Endothelial cell (in vitro differentiated cells): ENCODE measurements at regions not wholly inside any gene's neighbourhood (a gene's known extent, or its start where the extent isn't known, plus 50 kb on each side); places are given as distances from the start of the nearest gene placed in this dataset.

Experiments used
- DNase-seq: peaks from one replicate; pipeline ENCODE4 v3.0.0; 2021; ENCODE audit warnings: low spot score
- H3K27ac Mint-ChIP-seq: one replicate; pipeline ENCODE4 v1.8.0; 2021; ENCODE audit warnings: mixed read lengths, inconsistent platforms; ENCODE audit not compliant: unreplicated experiment
- H3K27me3 Mint-ChIP-seq: one replicate; pipeline ENCODE4 v1.8.0; 2021; ENCODE audit warnings: mild to moderate bottlenecking, moderate library complexity, mixed read lengths, inconsistent platforms; ENCODE audit not compliant: unreplicated experiment
- H3K36me3 Mint-ChIP-seq: one replicate; pipeline ENCODE4 v1.8.0; 2021; ENCODE audit warnings: mild to moderate bottlenecking, low read depth, mixed read lengths, inconsistent platforms; ENCODE audit not compliant: unreplicated experiment
- H3K4me1 Mint-ChIP-seq: one replicate; pipeline ENCODE4 v1.8.0; 2021; ENCODE audit warnings: mild to moderate bottlenecking, mixed read lengths, inconsistent platforms; ENCODE audit not compliant: unreplicated experiment
- H3K4me3 Mint-ChIP-seq: one replicate; pipeline ENCODE4 v1.8.0; 2021; ENCODE audit warnings: mild to moderate bottlenecking, mixed read lengths, inconsistent platforms; ENCODE audit not compliant: unreplicated experiment
- H3K9me3 Mint-ChIP-seq: one replicate; pipeline ENCODE4 v1.8.0; 2021; ENCODE audit warnings: mixed read lengths, inconsistent platforms; ENCODE audit not compliant: unreplicated experiment
- CTCF ChIP-seq: fragments of 200-600 bp; sonication (generic); IDR thresholded peaks from one replicate; pipeline ENCODE4 v1.5.0; 2021; ENCODE audit warnings: antibody characterized with exemption; ENCODE audit not compliant: unreplicated experiment

DNA sequence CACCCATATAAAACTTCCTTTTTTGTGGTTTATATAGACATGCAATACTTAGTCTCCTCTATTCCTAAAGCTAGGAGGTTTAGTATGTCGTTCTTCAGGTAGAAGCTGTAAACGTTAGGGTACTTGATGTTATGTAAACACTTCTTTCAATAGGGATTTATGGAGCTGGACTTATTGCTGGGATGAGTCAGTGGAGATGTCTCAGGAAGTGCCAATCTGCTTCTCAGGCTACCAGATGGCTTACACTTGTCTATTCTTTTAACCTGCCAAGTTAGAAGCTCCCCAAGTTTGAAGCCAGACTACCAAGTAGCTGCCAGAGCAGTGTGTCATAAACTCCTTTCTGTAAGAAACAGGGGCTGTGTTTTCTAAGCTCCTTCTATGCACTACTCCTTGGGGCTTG lies 756.5 kb upstream of the LRRTM1 start:
- H3K4me3 Mint-ChIP-seq = no peak overlapping the region
- H3K36me3 Mint-ChIP-seq = no peaks in the 10 kb centered on the region
- H3K27ac Mint-ChIP-seq = no peak overlapping the region
- H3K4me1 Mint-ChIP-seq = peaks cover 2% of the 10 kb centered on the region
- peaks cover 1% of the 10 kb centered on the region for H3K27me3 Mint-ChIP-seq
- no peak for DNase-seq
- TF ChIP-seq CTCF = no peak
- no peaks in the 10 kb centered on the region for H3K9me3 Mint-ChIP-seq

- DNase-seq = no peak
- Mint-ChIP-seq H3K27ac (no peak overlapping the region), H3K36me3 (no peaks in the 10 kb centered on the region), H3K4me3 (no peak overlapping the region), H3K27me3 (peaks cover 1% of the 10 kb centered on the region), H3K9me3 (no peaks in the 10 kb centered on the region), H3K4me1 (no peaks in the 10 kb centered on the region)
- TF ChIP-seq CTCF = no peak
Observed at GRCh38 chr2:81050580-81051095, 746.1 kb upstream of the LRRTM1 start.

- no peak overlapping the region for H3K4me3 Mint-ChIP-seq
- DNase-seq = no peak
- H3K27me3 Mint-ChIP-seq = no peaks in the 10 kb centered on the region
- H3K27ac Mint-ChIP-seq = no peak overlapping the region
- no peaks in the 10 kb centered on the region for H3K36me3 Mint-ChIP-seq
- no peak for TF ChIP-seq CTCF
- no peaks in the 10 kb centered on the region for H3K9me3 Mint-ChIP-seq
- no peaks in the 10 kb centered on the region for H3K4me1 Mint-ChIP-seq
Observed at GRCh38 chr2:81043681-81044080, 739.1 kb upstream of the LRRTM1 start.

GRCh38 chr2:81007104-81007503 lies 702.6 kb upstream of the LRRTM1 start:
- Mint-ChIP-seq H3K27me3 (no peaks in the 10 kb centered on the region), H3K4me3 (no peak overlapping the region), H3K9me3 (no peaks in the 10 kb centered on the region), H3K27ac (no peak overlapping the region), H3K4me1 (no peaks in the 10 kb centered on the region), H3K36me3 (no peaks in the 10 kb centered on the region)
- TF ChIP-seq CTCF = no peak
- no peak for DNase-seq

DNA sequence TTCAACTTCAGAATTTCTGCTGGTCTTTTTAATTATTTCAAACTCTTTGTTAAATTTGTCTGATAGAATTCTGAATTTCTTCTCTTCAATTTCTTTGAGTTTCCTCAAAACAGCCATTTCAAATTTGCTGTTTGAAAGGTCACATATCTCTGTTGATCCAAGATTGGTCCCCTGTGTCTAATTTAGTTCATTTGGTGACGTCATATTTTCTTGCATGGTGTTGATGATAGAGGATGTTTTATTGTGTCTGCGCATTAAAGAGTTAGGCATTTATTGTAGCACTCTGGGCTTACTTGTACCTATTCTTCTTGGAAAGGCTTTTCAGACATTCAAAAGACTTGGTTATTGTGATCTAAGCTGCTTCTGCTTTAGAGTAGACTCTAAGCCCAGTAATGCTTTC lies 698.4 kb upstream of the LRRTM1 start:
- DNase-seq = no peak
- no peak overlapping the region for H3K27ac Mint-ChIP-seq
- TF ChIP-seq CTCF = no peak
- H3K4me1 Mint-ChIP-seq = no peaks in the 10 kb centered on the region
- H3K4me3 Mint-ChIP-seq = no peak overlapping the region
- H3K9me3 Mint-ChIP-seq = no peaks in the 10 kb centered on the region
- H3K36me3 Mint-ChIP-seq = no peaks in the 10 kb centered on the region
- no peaks in the 10 kb centered on the region for H3K27me3 Mint-ChIP-seq
